Panc1 (cell line): ENCODE measurements at regions not wholly inside any gene's neighbourhood (a gene's known extent, or its start where the extent isn't known, plus 50 kb on each side); places are given as distances from the start of the nearest gene placed in this dataset.

Experiments
- REST ChIP-seq, 2 experiments: IDR thresholded peaks; 2 replicates each; pipeline ENCODE4 v1.6.1; 2011 to 2012; ENCODE audit warnings: low read depth in 2 of 2, control low read depth in 1 of 2, low read length in 1 of 2, mild to moderate bottlenecking in 1 of 2, moderate library complexity in 1 of 2; ENCODE audit not compliant: insufficient read depth in 1 of 2
- TF ChIP-seq, protein P1 (sequence below): fragments of 450-650 bp; IDR thresholded peaks from 2 replicates; pipeline ENCODE4 v1.5.1; 2017; ENCODE audit warnings: mild to moderate bottlenecking

DNA sequence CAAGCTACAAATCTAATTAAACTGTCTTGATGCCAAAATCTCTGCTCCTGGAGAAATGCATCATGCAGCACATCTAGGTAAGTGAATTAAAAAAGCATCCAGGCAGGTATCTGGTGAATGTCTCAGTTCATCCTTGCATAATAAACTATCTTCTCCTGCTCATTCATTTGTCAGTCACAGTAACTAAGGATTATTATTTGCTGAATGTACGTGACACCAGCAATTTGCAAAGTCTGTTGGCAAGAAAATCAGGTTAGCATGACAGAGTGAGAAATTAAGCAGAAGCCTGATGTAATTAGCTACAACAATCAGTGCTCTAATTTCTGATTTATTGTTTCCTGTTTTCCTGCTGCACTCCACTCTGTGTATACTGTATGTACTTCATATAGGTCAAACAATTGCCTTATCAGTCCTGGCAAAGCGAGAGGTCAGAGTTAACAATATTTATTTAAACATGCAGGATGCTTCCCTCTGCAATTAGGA is 213.6 kb downstream of the FBXO8 start:
- TF ChIP-seq REST (IDR thresholded peaks at IDR 0.05; ENCODE audit: insufficient read depth in 1 of 2, low read depth in 2 of 2, low read length in 1 of 2), result no peak
- TF ChIP-seq, protein P1, sequence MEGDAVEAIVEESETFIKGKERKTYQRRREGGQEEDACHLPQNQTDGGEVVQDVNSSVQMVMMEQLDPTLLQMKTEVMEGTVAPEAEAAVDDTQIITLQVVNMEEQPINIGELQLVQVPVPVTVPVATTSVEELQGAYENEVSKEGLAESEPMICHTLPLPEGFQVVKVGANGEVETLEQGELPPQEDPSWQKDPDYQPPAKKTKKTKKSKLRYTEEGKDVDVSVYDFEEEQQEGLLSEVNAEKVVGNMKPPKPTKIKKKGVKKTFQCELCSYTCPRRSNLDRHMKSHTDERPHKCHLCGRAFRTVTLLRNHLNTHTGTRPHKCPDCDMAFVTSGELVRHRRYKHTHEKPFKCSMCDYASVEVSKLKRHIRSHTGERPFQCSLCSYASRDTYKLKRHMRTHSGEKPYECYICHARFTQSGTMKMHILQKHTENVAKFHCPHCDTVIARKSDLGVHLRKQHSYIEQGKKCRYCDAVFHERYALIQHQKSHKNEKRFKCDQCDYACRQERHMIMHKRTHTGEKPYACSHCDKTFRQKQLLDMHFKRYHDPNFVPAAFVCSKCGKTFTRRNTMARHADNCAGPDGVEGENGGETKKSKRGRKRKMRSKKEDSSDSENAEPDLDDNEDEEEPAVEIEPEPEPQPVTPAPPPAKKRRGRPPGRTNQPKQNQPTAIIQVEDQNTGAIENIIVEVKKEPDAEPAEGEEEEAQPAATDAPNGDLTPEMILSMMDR, result no peak
